Natural killer cell (primary cell): ENCODE measurements at regions not wholly inside any gene's neighbourhood (a gene's known extent, or its start where the extent isn't known, plus 50 kb on each side); places are given as distances from the start of the nearest gene placed in this dataset.

Experiments used
- ATAC-seq, 3 donors: fragments of 150-1000 bp in 2 of 3; fragments of 200-7000 bp in 1 of 3; cut with Tn5 transposase; 1 replicate in 1 of 3; 2 replicates in 2 of 3; pipeline ENCODE4 v1.10.0; 2021; ENCODE audit warnings: mild to moderate bottlenecking in 2 of 3, moderate library complexity in 2 of 3
- DNase-seq, 2 donors: peaks; one replicate each; pipeline versions ENCODE4 v3.0.0 to v3.0.0-alpha.2; 2013 to 2021; ENCODE audit warnings: mixed read lengths in 1 of 2
- H3K27ac ChIP-seq: one replicate; pipeline ENCODE4 v1.5.1; 2013; ENCODE audit warnings: mild to moderate bottlenecking, low read length
- H3K27me3 ChIP-seq: one replicate; pipeline ENCODE4 v1.6.1; 2013; ENCODE audit warnings: low read length; ENCODE audit not compliant: control insufficient read depth, insufficient read depth
- H3K36me3 ChIP-seq: one replicate; pipeline ENCODE4 v1.6.1; 2013; ENCODE audit warnings: low read length; ENCODE audit not compliant: control insufficient read depth, insufficient read depth
- H3K4me1 ChIP-seq: one replicate; pipeline ENCODE4 v1.6.1; 2013; ENCODE audit warnings: low read length; ENCODE audit not compliant: control insufficient read depth, insufficient read depth
- H3K4me3 ChIP-seq: one replicate; pipeline ENCODE4 v1.5.1; 2013; ENCODE audit warnings: low read length
- H3K9me3 ChIP-seq: one replicate; pipeline ENCODE4 v1.6.1; 2013; ENCODE audit warnings: low read length; ENCODE audit not compliant: control insufficient read depth, insufficient read depth
- H3K27ac Mint-ChIP-seq, 2 donors: one replicate each; pipeline ENCODE4 v1.8.0; 2022; ENCODE audit warnings: mild to moderate bottlenecking in 2 of 2, mixed read lengths in 2 of 2, moderate library complexity in 1 of 2
- H3K27me3 Mint-ChIP-seq, 2 donors: one replicate each; pipeline ENCODE4 v1.8.0; 2022; ENCODE audit warnings: low read depth in 2 of 2, mixed read lengths in 2 of 2
- H3K36me3 Mint-ChIP-seq: one replicate; pipeline ENCODE4 v1.8.0; 2022; ENCODE audit warnings: mixed read lengths
- H3K4me1 Mint-ChIP-seq, 2 donors: one replicate each; pipeline ENCODE4 v1.8.0; 2022; ENCODE audit warnings: mixed read lengths in 2 of 2
- H3K4me3 Mint-ChIP-seq: one replicate; pipeline ENCODE4 v1.8.0; 2022; ENCODE audit warnings: mild to moderate bottlenecking, moderate library complexity, mixed read lengths
- H3K9me3 Mint-ChIP-seq, 2 donors: one replicate each; pipeline ENCODE4 v1.8.0; 2022; ENCODE audit warnings: mixed read lengths in 2 of 2
- WGBS: methylation state at CpG from one replicate; pipeline ENCODE4 v1.1.7; 2013; ENCODE audit warnings: missing lambda C conversion rate; ENCODE audit not compliant: insufficient coverage; 5-methylcytosine and 5-hydroxymethylcytosine counted together
- intact Hi-C: fragments of 100-400 bp; cut with micrococcal nuclease; formaldehyde crosslinking; loops from one replicate; pipeline ENCODE4 v1.14.2; 2022
- TF ChIP-seq, protein P1 (sequence below): fragments of 200-600 bp; IDR thresholded peaks from one replicate; pipeline ENCODE4 v1.8.0; 2022; ENCODE audit warnings: antibody characterized with exemption

DNA sequence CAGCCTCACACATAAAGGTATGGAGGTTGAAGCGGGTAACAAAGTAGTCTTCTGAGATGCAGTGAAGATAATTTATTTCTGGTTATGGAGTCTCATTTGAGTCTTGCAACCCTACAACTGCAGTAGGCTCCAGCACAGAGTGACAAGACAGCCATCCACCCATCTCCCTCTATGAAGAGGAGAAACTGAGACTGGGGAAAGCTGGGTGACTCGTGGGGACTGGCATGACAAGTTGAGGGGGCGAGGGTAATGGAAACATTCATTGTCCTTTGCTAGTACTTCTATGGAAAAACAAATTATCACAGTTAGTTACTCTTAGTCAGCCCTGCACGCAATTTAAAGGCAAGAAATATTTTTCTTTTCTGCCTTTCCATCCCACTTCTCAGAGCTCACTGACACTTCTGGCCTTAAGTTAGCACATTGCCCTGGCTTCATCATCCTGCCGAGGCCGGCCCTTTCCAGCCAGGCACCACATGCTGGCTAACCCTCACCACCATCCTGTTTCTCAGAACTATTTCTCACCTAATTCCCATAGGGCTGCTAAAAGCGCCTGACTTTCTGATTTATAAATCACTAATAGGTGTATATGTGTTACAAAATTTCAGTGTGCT lies 361.1 kb downstream of the ETS1 start:
- TF ChIP-seq, protein P1, sequence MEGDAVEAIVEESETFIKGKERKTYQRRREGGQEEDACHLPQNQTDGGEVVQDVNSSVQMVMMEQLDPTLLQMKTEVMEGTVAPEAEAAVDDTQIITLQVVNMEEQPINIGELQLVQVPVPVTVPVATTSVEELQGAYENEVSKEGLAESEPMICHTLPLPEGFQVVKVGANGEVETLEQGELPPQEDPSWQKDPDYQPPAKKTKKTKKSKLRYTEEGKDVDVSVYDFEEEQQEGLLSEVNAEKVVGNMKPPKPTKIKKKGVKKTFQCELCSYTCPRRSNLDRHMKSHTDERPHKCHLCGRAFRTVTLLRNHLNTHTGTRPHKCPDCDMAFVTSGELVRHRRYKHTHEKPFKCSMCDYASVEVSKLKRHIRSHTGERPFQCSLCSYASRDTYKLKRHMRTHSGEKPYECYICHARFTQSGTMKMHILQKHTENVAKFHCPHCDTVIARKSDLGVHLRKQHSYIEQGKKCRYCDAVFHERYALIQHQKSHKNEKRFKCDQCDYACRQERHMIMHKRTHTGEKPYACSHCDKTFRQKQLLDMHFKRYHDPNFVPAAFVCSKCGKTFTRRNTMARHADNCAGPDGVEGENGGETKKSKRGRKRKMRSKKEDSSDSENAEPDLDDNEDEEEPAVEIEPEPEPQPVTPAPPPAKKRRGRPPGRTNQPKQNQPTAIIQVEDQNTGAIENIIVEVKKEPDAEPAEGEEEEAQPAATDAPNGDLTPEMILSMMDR: no peak
- 85% methylated on average over 5 of the region's 7 CpGs for WGBS
- peaks cover 9 to 37% of the 10 kb centered on the region in 2 donors for H3K4me1 Mint-ChIP-seq
- intact Hi-C loops: no loop called here
- no peak overlapping the region for H3K27ac Mint-ChIP-seq
- no peaks in the 10 kb centered on the region for H3K9me3 ChIP-seq
- no peaks in the 10 kb centered on the region for H3K36me3 Mint-ChIP-seq
- H3K4me3 Mint-ChIP-seq: no peak overlapping the region
- peaks cover 3% of the 10 kb centered on the region for H3K4me1 ChIP-seq
- no peak for DNase-seq
- H3K36me3 ChIP-seq: no peaks in the 10 kb centered on the region
- no peaks in the 10 kb centered on the region for H3K27me3 Mint-ChIP-seq
- H3K27ac ChIP-seq: no peak overlapping the region
- ATAC-seq: no peak
- H3K4me3 ChIP-seq: no peak overlapping the region
- H3K9me3 Mint-ChIP-seq: no peaks in the 10 kb centered on the region
- no peaks in the 10 kb centered on the region for H3K27me3 ChIP-seq

DNA sequence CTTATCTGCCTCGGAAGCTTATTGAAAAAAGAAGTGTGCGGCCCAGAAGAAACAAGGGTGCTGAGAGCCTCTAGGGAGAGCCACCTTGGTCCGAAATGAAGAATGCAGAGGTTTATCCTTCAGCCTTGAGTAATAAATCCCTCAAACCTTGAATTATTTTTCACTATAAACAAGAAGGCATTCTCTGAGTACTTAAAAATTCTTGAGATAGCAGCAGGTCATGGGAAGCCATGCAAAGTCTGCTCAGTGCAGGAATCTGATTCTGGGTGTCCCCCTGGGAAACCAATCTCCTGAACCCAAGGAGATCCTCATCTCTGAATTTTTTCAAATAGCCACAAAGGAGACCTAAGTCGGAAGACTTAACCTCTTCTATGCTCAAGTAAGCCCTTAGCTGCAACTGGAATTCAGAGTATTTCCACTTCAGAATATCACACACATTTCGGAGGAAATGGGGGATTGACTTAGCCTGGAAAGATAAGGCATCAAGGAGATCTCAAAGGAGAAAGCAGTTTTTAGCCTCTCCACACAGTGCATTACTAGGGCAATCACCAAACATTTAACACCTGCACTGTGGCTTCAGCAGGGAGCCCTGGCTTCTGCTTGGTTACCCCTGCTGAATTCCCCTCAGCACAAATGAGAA lies 365.0 kb downstream of the ETS1 start:
- Histone ChIP-seq H3K36me3 (no peaks in the 10 kb centered on the region), H3K27ac (no peak overlapping the region), H3K4me1 (no peaks in the 10 kb centered on the region), H3K4me3 (no peak overlapping the region), H3K9me3 (no peaks in the 10 kb centered on the region), H3K27me3 (no peaks in the 10 kb centered on the region)
- H3K27me3 Mint-ChIP-seq: no peaks in the 10 kb centered on the region
- TF ChIP-seq, protein P1: no peak
- DNase-seq (no peak), ATAC-seq (no peak)
- H3K27ac Mint-ChIP-seq: no peak overlapping the region
- H3K4me1 Mint-ChIP-seq: peaks cover 0 to 20% of the 10 kb centered on the region in 2 donors
- H3K4me3 Mint-ChIP-seq: no peak overlapping the region
- no peaks in the 10 kb centered on the region for H3K36me3 Mint-ChIP-seq
- no peaks in the 10 kb centered on the region for H3K9me3 Mint-ChIP-seq
- intact Hi-C loops: no loop called here
- WGBS: 95% methylated on average over 5 of the region's 5 CpGs

DNA sequence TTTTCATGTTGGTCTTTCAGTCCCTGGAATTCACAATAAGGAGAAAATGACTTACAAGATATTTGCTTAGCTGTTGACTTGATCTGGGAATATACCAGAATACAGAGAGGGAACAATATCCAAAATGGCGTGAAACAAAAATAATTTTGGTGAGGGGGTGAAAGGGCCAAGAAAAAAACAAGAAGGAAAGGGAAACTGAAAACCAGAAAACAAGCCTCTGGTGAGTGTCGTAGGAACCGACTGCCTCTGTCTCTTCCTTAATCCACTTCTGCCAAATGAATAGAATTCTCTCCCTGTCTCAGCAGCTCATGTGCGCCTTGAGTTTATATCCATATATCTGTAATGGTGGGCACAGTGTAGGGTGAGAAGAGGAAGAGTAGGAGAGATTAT lies 367.6 kb downstream of the ETS1 start:
- no peak for ATAC-seq
- Histone ChIP-seq H3K27ac (no peak overlapping the region), H3K9me3 (no peaks in the 10 kb centered on the region), H3K36me3 (no peaks in the 10 kb centered on the region), H3K4me1 (no peaks in the 10 kb centered on the region), H3K27me3 (no peaks in the 10 kb centered on the region), H3K4me3 (no peak overlapping the region)
- intact Hi-C loops: no loop called here
- TF ChIP-seq, protein P1: no peak
- WGBS: 100% methylated on average over 1 of the region's 4 CpGs
- H3K27me3 Mint-ChIP-seq: no peaks in the 10 kb centered on the region
- no peak for DNase-seq
- H3K27ac Mint-ChIP-seq: no peak overlapping the region
- H3K4me3 Mint-ChIP-seq: no peak overlapping the region
- no peaks in the 10 kb centered on the region for H3K9me3 Mint-ChIP-seq
- peaks cover 0 to 8% of the 10 kb centered on the region in 2 donors for H3K4me1 Mint-ChIP-seq
- no peaks in the 10 kb centered on the region for H3K36me3 Mint-ChIP-seq

DNA sequence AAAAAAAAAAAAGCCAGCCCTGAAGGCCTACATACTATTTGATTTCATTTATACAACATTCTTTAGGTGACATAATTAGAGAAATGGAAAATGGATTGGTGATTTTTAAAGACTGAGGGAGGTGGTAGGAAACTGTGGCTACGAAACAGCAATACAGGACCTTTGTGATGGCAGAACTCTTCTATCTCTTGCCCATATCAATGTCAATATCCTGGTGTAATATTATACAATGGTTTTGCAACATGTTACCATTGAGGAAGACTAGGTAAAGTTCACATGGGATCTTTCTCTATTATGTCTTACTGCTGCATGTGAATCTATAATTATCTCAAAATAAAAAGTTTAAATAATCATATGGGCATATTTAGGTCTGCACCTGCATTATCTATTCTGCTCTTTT lies 371.2 kb downstream of the ETS1 start:
- ATAC-seq (no peak), DNase-seq (no peak)
- H3K4me3 ChIP-seq: no peak overlapping the region
- no peaks in the 10 kb centered on the region for H3K27me3 Mint-ChIP-seq
- H3K36me3 Mint-ChIP-seq: peaks cover 6% of the 10 kb centered on the region
- no peaks in the 10 kb centered on the region for H3K9me3 ChIP-seq
- no peaks in the 10 kb centered on the region for H3K36me3 ChIP-seq
- TF ChIP-seq, protein P1: no peak
- no peaks in the 10 kb centered on the region for H3K4me1 ChIP-seq
- intact Hi-C loops: no loop called here
- H3K4me3 Mint-ChIP-seq: no peak overlapping the region
- 100% methylated on average over 1 of the region's 1 CpG for WGBS
- H3K27ac ChIP-seq: no peak overlapping the region
- no peaks in the 10 kb centered on the region for H3K9me3 Mint-ChIP-seq
- peaks cover 4 to 9% of the 10 kb centered on the region in 2 donors for H3K4me1 Mint-ChIP-seq
- H3K27ac Mint-ChIP-seq: no peak overlapping the region
- H3K27me3 ChIP-seq: no peaks in the 10 kb centered on the region
